ENCODE measurements at regions not wholly inside any gene's neighbourhood (a gene's known extent, or its start where the extent isn't known, plus 50 kb on each side); places are given as distances from the start of the nearest gene placed in this dataset.
"Not testable (repeated sequence)": the region's sequence is repeated elsewhere in the genome, so short reads cannot be mapped to it uniquely, and the experiment has no call there.

- no peak for DNase-seq
Observed at GRCh38 chr9:99479929-99480328, 257.8 kb downstream of the SEC61B start.

DNA sequence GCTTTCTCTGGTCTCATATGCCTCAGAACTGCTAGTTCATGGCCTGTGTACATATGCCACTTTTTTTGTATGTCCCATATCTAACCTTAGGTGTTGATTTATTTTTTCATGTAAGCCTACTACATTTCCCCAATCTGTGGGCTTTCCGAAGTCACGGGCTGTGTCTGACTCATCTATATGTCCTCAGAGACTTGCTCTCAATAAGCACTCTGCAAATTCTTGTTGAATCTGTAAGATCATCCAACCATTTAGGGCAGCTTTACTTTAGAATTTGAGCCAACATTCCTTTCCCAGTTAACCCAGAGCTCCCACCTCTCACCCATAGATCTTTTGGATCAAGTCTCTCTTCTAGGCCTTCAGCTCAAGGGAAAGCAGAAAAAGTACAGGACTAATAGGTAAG lies 263.4 kb downstream of the SEC61B start:
- no peak for DNase-seq

GRCh38 chr9:99486684-99487083 lies 264.6 kb downstream of the SEC61B start:
- no peak for DNase-seq

DNA sequence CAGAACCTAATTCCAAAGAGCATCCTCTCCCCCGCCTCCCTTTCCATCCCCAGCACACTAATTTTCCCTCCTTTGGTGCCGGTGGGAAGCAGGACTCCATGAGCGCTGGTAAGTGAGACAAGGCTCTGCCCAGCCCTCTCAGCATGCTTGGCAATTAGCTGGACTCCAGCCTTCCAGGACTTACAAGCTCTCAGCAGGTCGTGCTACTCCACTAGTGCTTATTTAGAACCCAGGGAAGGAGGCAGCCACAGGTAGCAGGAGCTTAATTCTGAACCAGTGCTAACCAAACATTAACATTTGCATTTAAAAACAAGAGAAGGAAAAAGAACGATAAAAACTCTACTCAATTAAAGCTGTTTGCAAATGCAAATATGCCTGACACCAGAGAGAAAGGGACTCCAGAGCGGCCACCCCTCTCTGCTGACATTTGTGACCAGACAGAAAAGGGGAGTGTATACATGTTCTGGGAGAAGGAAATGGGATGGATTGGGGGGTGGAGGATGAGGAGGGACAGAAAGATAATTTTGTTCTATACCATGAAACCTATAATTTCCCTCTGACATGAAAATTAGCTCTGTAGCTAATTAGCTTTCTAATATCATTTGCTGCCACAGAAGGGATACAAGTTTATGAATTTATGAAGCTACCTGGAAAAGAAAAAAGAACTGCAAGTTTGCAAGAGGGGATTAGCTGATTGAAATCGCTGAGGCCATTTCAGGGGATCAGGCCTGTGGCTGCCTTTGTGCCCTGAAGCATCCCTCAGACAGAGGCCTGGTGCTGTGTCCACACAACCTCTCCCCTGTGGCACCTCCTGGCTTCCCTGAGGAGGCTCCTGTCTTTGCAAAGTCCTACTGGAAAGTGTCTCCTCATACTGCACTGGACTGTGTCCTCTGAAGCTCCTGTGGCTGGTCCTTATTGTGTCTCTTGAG lies 266.3 kb downstream of the SEC61B start:
- no peak for DNase-seq

DNA sequence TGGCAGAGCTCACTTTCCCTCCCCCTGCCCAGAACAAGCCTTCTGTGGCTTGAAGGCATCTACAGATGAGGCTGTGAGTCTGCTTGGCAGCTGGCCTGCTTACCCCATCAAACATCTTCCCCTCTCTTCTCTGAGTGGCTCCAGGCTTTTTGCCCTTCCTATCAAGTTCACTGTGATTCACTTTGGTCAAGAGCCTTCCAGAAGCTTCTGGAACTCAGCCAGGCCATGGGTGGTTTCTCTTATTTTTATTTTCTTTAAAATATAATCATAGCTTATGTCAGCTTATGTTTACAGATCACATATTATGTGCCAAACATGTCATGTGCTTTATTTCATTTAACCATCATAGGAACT lies 267.0 kb downstream of the SEC61B start:
- no peak for DNase-seq

DNA sequence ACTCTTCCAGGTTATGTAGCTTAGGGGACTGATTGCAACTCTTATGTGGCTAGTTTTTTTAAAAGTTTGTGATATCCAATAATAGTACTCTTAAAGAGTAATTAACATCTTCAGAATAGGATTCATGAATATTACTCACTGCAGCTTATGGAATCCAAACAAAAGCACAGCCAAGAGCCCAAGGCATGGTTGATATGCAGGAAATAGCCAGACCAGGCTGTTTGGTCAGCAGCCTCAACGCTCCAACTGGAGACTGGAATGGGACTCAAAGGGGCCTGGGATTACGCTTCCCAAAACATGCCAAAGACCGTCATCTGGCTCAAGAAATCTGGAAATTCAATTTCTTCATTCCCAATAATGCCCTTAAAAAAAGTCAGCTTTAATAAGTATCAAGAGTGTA lies 268.6 kb downstream of the SEC61B start:
- DNase-seq = no peak

- peak; percentile 20 for DNase-seq
Observed at GRCh38 chr9:99491408-99492158, 269.5 kb downstream of the SEC61B start.

- DNase-seq = no peak
Observed at GRCh38 chr9:99497641-99498040, 275.6 kb downstream of the SEC61B start.

DNA sequence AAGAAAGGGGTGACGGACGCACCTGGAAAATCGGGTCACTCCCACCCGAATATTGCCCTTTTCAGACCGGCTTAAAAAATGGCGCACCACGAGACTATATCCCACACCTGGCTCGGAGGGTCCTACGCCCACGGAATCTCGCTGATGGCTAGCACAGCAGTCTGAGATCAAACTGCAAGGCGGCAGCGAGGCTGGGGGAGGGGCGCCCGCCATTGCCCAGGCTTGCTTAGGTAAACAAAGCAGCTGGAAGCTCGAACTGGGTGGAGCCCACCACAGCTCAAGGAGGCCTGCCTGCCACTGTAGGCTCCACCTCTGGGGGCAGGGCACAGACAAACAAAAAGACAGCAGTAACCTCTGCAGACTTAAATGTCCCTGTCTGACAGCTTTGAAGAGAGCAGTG lies 276.9 kb downstream of the SEC61B start:
- DNase-seq = not testable (repeated sequence)

DNA sequence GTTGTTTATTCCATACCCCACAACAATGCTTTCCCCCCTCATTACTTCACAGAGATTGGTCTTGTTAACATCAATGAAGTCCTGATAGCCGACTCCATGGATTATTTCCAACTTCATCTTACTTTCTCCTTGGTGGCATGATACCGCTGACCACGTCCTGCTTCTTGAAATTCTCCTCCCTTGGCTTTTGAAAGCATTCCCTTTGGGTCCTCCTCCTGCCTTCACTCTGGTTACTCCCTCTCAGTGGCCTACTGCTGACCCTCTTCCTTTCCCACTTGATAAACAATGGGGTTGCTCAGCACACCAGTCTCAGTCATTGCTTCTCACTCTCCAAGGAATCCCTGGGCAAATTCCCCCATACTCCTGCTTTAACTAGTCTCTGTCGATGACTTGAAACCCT lies 283.9 kb downstream of the SEC61B start:
- DNase-seq = no peak

GRCh38 chr9:99506747-99507348 lies 284.8 kb downstream of the SEC61B start:
- no peak for DNase-seq

GRCh38 chr9:99509065-99509745 lies 287.1 kb downstream of the SEC61B start:
- no peak for DNase-seq

GRCh38 chr9:99509900-99510535 lies 287.9 kb downstream of the SEC61B start:
- no peak for DNase-seq

DNA sequence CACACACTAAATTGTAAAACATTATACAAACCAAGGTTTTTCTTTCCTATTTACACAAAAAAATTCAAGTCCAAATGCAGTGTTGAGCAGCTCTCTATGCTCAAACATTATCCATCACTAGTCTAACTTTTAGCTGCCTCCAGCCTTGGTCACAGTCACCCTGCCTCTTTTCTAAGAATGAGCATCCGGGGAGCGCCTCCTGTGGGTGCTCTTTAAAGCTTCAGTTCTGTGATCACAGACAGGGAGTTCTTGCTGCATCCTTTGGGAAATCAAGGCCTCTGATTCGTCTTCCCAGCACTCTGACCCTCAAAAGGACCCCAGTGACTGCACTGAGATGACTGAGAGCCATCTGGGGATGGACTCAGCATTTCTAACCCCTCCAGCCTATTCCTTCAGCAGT lies 289.6 kb downstream of the SEC61B start:
- no peak for DNase-seq

DNA sequence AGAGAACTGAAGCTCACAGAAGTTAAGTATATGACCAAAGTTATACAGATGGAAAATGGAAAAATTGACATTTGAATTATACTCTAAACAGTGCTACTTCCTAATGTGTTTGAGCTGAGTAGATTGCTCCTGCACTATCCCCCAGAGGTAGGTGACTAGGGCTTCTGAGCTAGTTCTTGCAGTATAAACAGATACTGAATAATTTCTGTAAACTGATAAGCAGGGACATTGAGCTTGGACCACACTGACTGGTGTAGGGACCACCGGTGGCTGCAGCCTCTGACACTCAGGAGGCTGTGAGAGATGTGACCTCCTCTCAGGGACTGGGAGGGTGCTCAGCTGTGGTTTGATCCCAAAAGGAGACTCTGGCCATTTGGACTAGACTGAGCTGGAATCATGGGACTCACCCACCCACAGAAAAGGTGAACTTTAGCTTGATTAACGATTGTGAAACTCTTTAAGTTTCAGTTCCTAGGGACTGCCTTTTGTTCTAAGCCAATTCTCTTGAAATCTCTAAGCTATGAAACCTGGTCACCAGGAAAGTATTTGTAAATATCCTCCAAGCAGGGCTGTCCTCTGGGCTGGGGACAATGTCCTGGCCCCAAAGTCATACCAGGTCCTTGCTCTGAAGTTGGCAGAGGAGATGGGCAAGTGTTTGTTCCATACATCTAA lies 291.5 kb downstream of the SEC61B start:
- DNase-seq = no peak

DNA sequence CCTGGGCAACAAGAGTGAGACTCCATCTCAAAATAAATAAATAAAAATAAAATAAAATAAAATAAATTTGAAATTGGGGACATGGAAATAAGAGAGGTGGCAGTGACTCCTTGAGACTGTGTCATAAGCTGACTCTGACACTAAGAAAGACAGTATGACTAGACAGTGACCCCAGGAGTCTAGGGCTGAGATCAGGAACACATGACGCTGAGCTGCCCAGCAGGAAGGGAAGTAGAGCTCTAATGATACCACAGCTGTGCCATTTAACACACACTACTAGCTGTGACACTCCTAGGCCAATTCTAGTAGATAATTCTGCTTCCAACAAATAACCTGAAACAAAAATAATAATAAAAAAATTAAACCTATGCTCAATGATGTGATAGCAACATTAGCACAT lies 293.0 kb downstream of the SEC61B start:
- no peak for DNase-seq

GRCh38 chr9:99515895-99516656 lies 294.0 kb downstream of the SEC61B start:
- DNase-seq = no peak

- no peak for DNase-seq
Observed at GRCh38 chr9:99516657-99517049, 294.6 kb downstream of the SEC61B start.

DNA sequence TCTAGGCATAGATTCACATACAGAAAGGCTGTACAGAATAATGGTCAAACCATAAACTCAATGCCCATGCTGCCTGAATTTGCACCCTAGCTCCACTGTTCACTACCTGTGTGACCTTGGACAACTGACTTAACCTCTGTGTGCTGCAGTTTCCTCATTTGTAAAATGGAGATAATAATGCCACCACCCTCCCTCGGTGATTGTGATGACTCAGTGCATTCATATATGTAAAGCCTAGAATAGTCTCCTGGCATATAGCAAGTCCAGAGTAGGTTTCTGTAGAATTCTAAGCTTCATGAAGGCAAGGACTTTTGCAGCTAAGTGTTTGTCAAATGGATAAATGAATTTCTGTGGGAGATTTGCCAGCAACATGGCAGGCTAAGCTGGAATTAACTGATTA lies 297.8 kb upstream of the NR4A3 start:
- DNase-seq = no peak

GRCh38 chr9:99531313-99531712 lies 290.4 kb upstream of the NR4A3 start:
- DNase-seq = no peak

Measured in renal pelvis (tissue), 1 donor.